HCT116 (cell line): ENCODE measurements at regions not wholly inside any gene's neighbourhood (a gene's known extent, or its start where the extent isn't known, plus 50 kb on each side); places are given as distances from the start of the nearest gene placed in this dataset.
A peak's percentile ranks its signal among the peaks of the same experiment; 100 is the strongest.

Experiments used
- ATAC-seq: fragments of 200-7000 bp; cut with Tn5 transposase; 2 replicates; pipeline ENCODE4 v1.9.1; 2020; ENCODE audit warnings: mild to moderate bottlenecking, moderate library complexity
- BruUV-seq: library from RNA; stranded (reverse); fragments of 400-500 nt; replicated peaks from 2 replicates; lab custom pipeline; 2021; lab: Mats Ljungman, UMichigan
- CTCF ChIA-PET: fragments of 300-600 bp; sonication (Branson Sonifier 250); formaldehyde crosslinking; loops from one replicate; lab custom pipeline; 2021; ENCODE audit warnings: antibody characterized with exemption; lab: Charles Lee
- POLR2A ChIA-PET: fragments of 300-600, 350-600 bp; sonication (Branson Sonifier 250); formaldehyde crosslinking; loops from one replicate; lab custom pipeline; 2021; ENCODE audit warnings: antibody characterized with exemption; lab: Charles Lee
- RAD21 ChIA-PET, 2 experiments: fragments of 300-600 bp; sonication (Branson Sonifier 250); formaldehyde crosslinking; loops; one replicate each; lab custom pipeline; 2023; ENCODE audit warnings: low total read pairs in 2 of 2; ENCODE audit not compliant: uncharacterized antibody in 2 of 2, unreplicated experiment in 2 of 2, low non-redundant PET in 1 of 2; lab: Charles Lee
- DNase-seq: peaks from one replicate; pipeline ENCODE4 v3.0.0-alpha.2; 2010; ENCODE audit warnings: low read depth, low spot score
- H2AFZ ChIP-seq: fragments of 200-600 bp; shearing (Covaris generic), sonication (generic); 2 replicates; pipeline ENCODE4 v1.6.1; 2017; ENCODE audit warnings: low read depth, mixed run types, mixed read lengths, antibody characterized with exemption, low read length; ENCODE audit not compliant: poor library complexity, severe bottlenecking
- H3K27ac ChIP-seq: 2 replicates; pipeline ENCODE4 v1.5.1; 2012; ENCODE audit warnings: low read depth, low read length
- H3K27me3 ChIP-seq: fragments of 200-600 bp; sonication (generic); 2 replicates; pipeline ENCODE4 v1.6.1; 2016; ENCODE audit warnings: mixed run types, low read length, mixed read lengths; ENCODE audit not compliant: insufficient read depth
- H3K36me3 ChIP-seq, 2 experiments: fragments of 200-500 bp in 1 of 2; fragments of 200-600 bp in 1 of 2; sonication (Bioruptor generic) in 1 of 2; sonication (generic) in 1 of 2; 2 replicates each; pipeline versions ENCODE4 v1.5.1 to v1.6.1; 2014 to 2016; ENCODE audit warnings: low read length in 2 of 2, inconsistent platforms in 1 of 2, mixed read lengths in 1 of 2, mixed run types in 1 of 2; ENCODE audit not compliant: insufficient read depth in 2 of 2, control insufficient read depth in 1 of 2
- H3K4me1 ChIP-seq, 2 experiments: fragments of 200-600 bp in 1 of 2; sonication (generic) in 1 of 2; 2 replicates each; pipeline versions ENCODE4 v1.5.1 to v1.6.1; 2012 to 2017; ENCODE audit warnings: low read length in 2 of 2, inconsistent platforms in 1 of 2, mild to moderate bottlenecking in 1 of 2, mixed read lengths in 1 of 2, mixed run types in 1 of 2, moderate library complexity in 1 of 2; ENCODE audit not compliant: insufficient read depth in 2 of 2, control insufficient read depth in 1 of 2
- H3K4me2 ChIP-seq: fragments of 200-600 bp; sonication (generic); 2 replicates; pipeline ENCODE4 v1.6.1; 2017; ENCODE audit warnings: mixed run types, low read length, mixed read lengths
- H3K4me3 ChIP-seq, 2 experiments: fragments of 200-600 bp in 1 of 2; sonication (generic) in 1 of 2; replicated peaks in 1 of 2; 2 replicates each; pipeline ENCODE4 v1.5.1; 2011 to 2016; ENCODE audit warnings: low read length in 2 of 2, control low read depth in 1 of 2, low read depth in 1 of 2, mild to moderate bottlenecking in 1 of 2, mixed read lengths in 1 of 2, mixed run types in 1 of 2
- H3K79me2 ChIP-seq: fragments of 200-600 bp; sonication (generic); 2 replicates; pipeline ENCODE4 v1.6.1; 2017; ENCODE audit warnings: mild to moderate bottlenecking, mixed run types, low read length, moderate library complexity, mixed read lengths; ENCODE audit not compliant: insufficient read depth
- H3K9ac ChIP-seq: fragments of 200-600 bp; sonication (generic); 2 replicates; pipeline ENCODE4 v1.6.1; 2016; ENCODE audit warnings: low read length, mixed read lengths
- H3K9me2 ChIP-seq: fragments of 200-600 bp; sonication (generic), shearing (Covaris generic); 2 replicates; pipeline ENCODE4 v1.6.1; 2017; ENCODE audit warnings: mixed run types, mild to moderate bottlenecking, moderate library complexity; ENCODE audit not compliant: insufficient read depth
- H3K9me3 ChIP-seq, 2 experiments: fragments of 200-500 bp in 1 of 2; fragments of 200-600 bp in 1 of 2; sonication (Bioruptor generic) in 1 of 2; sonication (generic) in 1 of 2; 2 replicates each; pipeline ENCODE4 v1.6.1; 2014 to 2017; ENCODE audit warnings: low read length in 2 of 2, mixed read lengths in 2 of 2, inconsistent platforms in 1 of 2, low read depth in 1 of 2, mild to moderate bottlenecking in 1 of 2, mixed run types in 1 of 2, moderate library complexity in 1 of 2; ENCODE audit not compliant: control insufficient read depth in 1 of 2, insufficient read depth in 1 of 2
- H4K20me1 ChIP-seq: fragments of 200-600 bp; sonication (generic), shearing (Covaris generic); 2 replicates; pipeline ENCODE4 v1.6.1; 2017; ENCODE audit warnings: mixed run types, mild to moderate bottlenecking, moderate library complexity; ENCODE audit not compliant: insufficient read depth
- EGR1 ChIP-seq: IDR thresholded peaks from 2 replicates; pipeline ENCODE4 v1.6.1; 2012; ENCODE audit warnings: low read depth
- EZH2phosphoT487 ChIP-seq: fragments of 200-600 bp; IDR thresholded peaks from 2 replicates; pipeline ENCODE4 v1.6.1; 2018; ENCODE audit warnings: antibody characterized with exemption, borderline replicate concordance
- FOSL1 ChIP-seq: IDR thresholded peaks from 2 replicates; pipeline ENCODE4 v1.6.1; 2012; ENCODE audit warnings: low read depth
- JUND ChIP-seq: IDR thresholded peaks from 2 replicates; pipeline ENCODE4 v1.6.1; 2012
- POLR2A ChIP-seq: IDR thresholded peaks from 2 replicates; pipeline ENCODE4 v1.7.0; 2011; ENCODE audit warnings: borderline replicate concordance; ENCODE audit not compliant: insufficient read depth, insufficient read length; ENCODE audit errors: extremely low read depth
- POLR2AphosphoS5 ChIP-seq: IDR thresholded peaks from 2 replicates; pipeline ENCODE4 v1.6.1; 2011; ENCODE audit warnings: mild to moderate bottlenecking, low read depth, low read length, moderate library complexity
- RAD21 ChIP-seq: IDR thresholded peaks from 2 replicates; pipeline ENCODE4 v1.6.1; 2012; ENCODE audit warnings: low read depth, mild to moderate bottlenecking
- SRF ChIP-seq: IDR thresholded peaks from 2 replicates; pipeline ENCODE4 v1.6.1; 2012; ENCODE audit warnings: low read depth
- TCF7L2 ChIP-seq: IDR thresholded peaks from 2 replicates; pipeline ENCODE4 v1.7.0; 2011; ENCODE audit warnings: borderline replicate concordance, inconsistent platforms; ENCODE audit not compliant: insufficient read depth, insufficient read length; ENCODE audit errors: extremely low read depth
- YY1 ChIP-seq: IDR thresholded peaks from 2 replicates; pipeline ENCODE4 v1.6.1; 2011; ENCODE audit warnings: low read length, low read depth, moderate library complexity, mild to moderate bottlenecking; ENCODE audit not compliant: insufficient replicate concordance; ENCODE audit errors: extremely low read depth
- ZNF274 ChIP-seq: fragments of 200-500 bp; sonication (Bioruptor generic); IDR thresholded peaks from 2 replicates; pipeline ENCODE4 v1.6.1; 2014; ENCODE audit warnings: mild to moderate bottlenecking, low read depth, low read length, inconsistent platforms
- intact Hi-C: fragments of 100-400 bp; cut with micrococcal nuclease; formaldehyde crosslinking; loops from 2 replicates; pipeline ENCODE4 v1.10.0; 2022
- TF ChIP-seq, protein P1 (sequence below): IDR thresholded peaks from 2 replicates; pipeline ENCODE4 v1.6.1; 2011; ENCODE audit warnings: mild to moderate bottlenecking, low read length, moderate library complexity; ENCODE audit not compliant: insufficient replicate concordance; ENCODE audit errors: extremely low read depth

DNA sequence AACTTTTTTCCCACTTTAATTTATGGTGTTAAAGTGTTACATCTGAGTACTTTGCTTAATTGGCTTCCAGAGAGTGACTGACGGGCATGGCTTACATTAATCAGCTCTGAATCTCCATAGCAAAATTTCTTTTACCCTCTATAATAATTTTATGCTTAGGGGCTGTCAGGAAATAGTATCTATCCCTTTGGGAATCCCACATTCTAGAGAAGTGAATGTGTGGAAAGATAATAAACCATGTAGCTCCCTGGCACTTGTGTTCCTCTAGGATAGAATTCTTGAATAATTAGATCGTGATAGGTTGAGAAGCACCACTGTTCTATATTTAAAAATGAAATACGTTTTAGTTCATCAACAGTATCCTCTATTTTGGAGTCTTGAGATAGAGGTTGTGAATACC, 89.6 kb downstream of the DNAJB9 start:
- Histone ChIP-seq H3K4me3 (no peak overlapping the region), H3K27me3 (no peaks in the 10 kb centered on the region), H3K9ac (no peak overlapping the region), H3K9me2 (no peaks in the 10 kb centered on the region), H3K27ac (no peak overlapping the region), H3K4me2 (no peak overlapping the region), H4K20me1 (no peaks in the 10 kb centered on the region), H3K79me2 (no peaks in the 10 kb centered on the region), H3K4me1 (no peaks in the 10 kb centered on the region), H3K36me3 (no peaks in the 10 kb centered on the region), H2AFZ (no peak overlapping the region), H3K9me3 (no peaks in the 10 kb centered on the region)
- no peak for DNase-seq
- TF ChIP-seq TCF7L2 (no peak), FOSL1 (no peak), POLR2A (no peak)
- TF ChIP-seq, protein P1, sequence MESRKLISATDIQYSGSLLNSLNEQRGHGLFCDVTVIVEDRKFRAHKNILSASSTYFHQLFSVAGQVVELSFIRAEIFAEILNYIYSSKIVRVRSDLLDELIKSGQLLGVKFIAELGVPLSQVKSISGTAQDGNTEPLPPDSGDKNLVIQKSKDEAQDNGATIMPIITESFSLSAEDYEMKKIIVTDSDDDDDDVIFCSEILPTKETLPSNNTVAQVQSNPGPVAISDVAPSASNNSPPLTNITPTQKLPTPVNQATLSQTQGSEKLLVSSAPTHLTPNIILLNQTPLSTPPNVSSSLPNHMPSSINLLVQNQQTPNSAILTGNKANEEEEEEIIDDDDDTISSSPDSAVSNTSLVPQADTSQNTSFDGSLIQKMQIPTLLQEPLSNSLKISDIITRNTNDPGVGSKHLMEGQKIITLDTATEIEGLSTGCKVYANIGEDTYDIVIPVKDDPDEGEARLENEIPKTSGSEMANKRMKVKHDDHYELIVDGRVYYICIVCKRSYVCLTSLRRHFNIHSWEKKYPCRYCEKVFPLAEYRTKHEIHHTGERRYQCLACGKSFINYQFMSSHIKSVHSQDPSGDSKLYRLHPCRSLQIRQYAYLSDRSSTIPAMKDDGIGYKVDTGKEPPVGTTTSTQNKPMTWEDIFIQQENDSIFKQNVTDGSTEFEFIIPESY, result no peak
- ChIA-PET POLR2A (no interaction called here), CTCF (interaction anchor here (1.5 to 2.2 kb wide), 2 partner anchors 45 to 314 kb away, joined by 3 to 5 read pairs; no protein-coding TSS in a partner anchor), RAD21 (no interaction called here)
- intact Hi-C loops, result no loop called here
- ATAC-seq, result no peak
- no TSS peak for BruUV-seq

DNA sequence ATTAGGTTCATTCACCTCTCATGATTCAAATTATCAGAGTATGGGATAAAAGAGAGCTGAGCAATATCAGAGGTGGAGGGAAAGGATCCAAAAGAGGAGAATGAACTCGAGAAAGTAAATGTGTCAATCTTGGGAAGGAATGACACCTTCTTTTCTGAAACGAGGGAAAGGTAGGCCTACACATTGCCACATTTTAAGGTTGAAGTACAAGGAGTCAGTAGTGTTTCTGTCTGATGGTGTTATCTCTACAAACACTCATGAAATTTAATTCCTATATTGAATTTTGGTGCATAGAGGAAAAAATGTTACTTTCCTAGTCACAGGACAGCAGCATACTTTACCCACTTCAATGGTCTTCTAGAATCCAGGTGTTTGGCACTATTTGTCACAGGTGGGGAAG, 90.2 kb downstream of the DNAJB9 start:
- Histone ChIP-seq H3K27ac (no peak overlapping the region), H3K9me3 (no peaks in the 10 kb centered on the region), H3K4me1 (no peaks in the 10 kb centered on the region), H4K20me1 (no peaks in the 10 kb centered on the region), H3K9me2 (no peaks in the 10 kb centered on the region), H3K27me3 (no peaks in the 10 kb centered on the region), H3K4me2 (no peak overlapping the region), H3K4me3 (no peak overlapping the region), H3K9ac (no peak overlapping the region), H3K79me2 (no peaks in the 10 kb centered on the region), H3K36me3 (no peaks in the 10 kb centered on the region), H2AFZ (peak overlapping the region; percentile 17)
- ChIA-PET RAD21 (no interaction called here), CTCF (interaction anchor here (1.0 to 2.2 kb wide), 7 partner anchors 20 to 1782 kb away, joined by 3 to 5 read pairs (median 4); no protein-coding TSS in a partner anchor), POLR2A (no interaction called here)
- no TSS peak for BruUV-seq
- ATAC-seq, result no peak
- intact Hi-C loops, result no loop called here
- no peak for DNase-seq
- TF ChIP-seq EGR1, result no peak
- TF ChIP-seq ZNF274, result no peak
- no peak for TF ChIP-seq EZH2phosphoT487
- TF ChIP-seq TCF7L2, result no peak
- TF ChIP-seq POLR2A, result no peak
- no peak for TF ChIP-seq RAD21
- TF ChIP-seq POLR2AphosphoS5, result no peak
- no peak for TF ChIP-seq SRF
- TF ChIP-seq JUND, result no peak
- no peak for TF ChIP-seq YY1
